HG03097 (cell line): ENCODE measurements at regions not wholly inside any gene's neighbourhood (a gene's known extent, or its start where the extent isn't known, plus 50 kb on each side); places are given as distances from the start of the nearest gene placed in this dataset.

Experiments used
- ATAC-seq: cut with Tn5 transposase; IDR thresholded peaks from one replicate; pipeline ENCODE4 v1.9.1; 2021; ENCODE audit not compliant: unreplicated experiment, low FRiP score

DNA sequence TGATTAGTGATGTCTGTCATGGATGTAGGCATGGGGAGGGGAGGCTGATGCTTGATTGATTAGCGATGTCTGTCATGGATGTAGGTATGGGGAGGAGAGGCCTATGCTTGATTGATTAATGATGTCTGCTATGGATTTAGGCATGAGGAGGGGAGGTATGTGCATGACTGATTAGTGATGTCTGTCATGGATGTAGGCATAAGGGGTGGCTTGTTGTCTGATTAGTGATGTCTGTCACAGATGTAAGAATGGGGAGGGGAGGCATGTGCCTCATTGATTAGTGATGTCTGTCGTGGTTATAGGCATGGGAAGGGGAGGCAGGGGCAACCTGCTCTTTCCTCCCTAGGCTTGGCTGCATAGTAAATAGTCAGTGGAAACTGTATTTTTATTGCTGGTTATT is 409.4 kb downstream of the HAPSTR1 start:
- ATAC-seq: no peak

DNA sequence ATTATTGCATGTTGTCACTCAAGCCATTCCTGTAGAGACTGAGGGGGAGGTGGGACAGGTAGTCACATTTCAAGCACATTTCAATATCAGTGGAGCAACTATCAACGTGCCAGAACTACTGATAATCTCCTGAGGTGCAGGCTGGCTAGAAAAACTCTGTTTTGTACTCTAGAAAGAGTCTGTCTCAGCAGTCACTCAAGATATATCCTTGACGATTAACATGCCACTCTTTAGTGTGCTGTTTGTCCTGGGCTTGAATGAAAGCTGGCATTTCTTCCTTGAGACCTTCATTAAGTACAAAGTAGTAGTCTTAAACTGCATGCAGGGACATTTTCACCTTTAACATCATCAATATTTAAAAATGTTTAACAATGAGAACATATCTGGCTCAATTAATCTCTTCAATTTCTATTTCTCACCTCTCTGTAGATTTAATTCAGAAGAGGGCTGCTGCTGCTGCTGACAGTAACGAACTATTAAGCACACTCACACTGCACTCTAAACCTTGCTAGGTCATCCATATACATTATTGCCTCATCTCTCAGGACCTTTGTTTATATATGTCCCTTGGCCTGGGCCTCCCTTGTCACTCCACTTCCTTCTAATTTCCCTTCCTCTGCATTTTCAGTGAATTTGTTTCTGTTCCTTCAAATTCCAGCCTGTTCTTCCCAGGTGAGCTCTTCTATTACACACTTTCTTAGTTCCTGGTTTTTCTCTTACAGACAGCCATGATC is 412.0 kb downstream of the HAPSTR1 start:
- ATAC-seq: no peak

DNA sequence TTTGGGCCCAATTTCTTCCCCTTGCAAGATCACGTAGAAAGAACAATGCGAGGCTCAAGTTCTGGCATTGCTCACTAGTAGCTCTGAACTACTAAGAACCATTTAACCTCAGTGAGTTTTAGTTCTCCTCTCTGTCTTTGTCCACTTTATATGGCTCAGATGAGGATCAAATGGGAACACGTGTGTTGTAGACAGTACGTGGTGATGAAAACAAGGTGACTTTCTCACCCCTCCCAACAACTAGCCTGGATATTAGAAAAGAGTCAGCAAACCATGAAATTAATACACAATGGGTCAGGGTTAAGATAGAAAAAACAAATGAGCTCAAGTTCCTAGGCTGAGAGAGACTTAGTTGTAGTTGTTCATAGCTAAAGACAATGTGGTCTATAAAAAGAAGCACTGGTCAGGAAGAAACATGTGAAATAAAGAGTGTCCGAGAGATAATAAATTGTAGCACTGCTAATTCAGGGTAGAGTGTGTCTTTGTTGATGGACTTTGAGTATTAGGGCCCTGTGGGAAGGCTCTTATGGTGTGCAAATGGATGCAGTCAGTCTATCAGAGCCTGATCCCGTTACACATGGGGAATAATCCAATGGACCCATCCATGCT is 417.0 kb downstream of the HAPSTR1 start:
- no peak for ATAC-seq

DNA sequence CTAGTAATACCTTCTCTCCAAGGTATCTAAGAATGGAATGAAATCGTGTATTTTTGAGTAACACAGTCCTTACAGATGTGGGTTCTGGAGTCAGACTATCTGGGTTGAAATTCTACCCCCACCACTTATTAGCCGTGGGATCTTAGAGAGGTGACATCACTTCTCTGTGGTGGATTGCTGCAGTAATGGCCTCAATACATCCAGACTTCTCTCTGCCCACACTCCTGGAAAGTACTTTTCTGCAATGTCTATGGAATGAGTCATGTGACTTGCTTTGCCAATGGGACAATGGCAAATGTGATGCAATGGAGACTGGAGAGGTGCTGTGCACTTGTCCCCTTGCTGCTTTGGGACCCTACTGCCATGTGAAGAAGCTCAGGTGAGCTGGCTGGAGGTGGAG is 418.2 kb downstream of the HAPSTR1 start:
- no peak for ATAC-seq

DNA sequence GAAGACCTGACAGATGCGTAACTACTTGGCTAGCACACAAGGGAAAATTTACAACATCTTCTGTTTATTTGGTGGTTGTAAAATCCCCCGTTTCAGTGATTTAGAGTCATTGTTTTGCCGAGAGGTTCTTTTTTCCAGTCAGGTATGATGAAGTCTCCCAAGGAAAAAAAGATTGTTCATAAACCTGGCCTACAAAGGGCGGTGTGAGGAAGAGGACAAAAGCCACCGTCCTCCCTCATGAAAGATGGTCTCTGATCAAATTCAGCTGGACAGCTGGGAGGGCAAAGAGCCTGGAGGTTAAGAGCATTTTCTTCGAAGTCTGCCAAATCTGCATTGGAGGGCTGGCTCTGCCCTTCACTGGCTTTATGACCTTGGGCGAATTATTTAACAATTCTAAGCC is 419.9 kb downstream of the HAPSTR1 start:
- ATAC-seq: no peak

DNA sequence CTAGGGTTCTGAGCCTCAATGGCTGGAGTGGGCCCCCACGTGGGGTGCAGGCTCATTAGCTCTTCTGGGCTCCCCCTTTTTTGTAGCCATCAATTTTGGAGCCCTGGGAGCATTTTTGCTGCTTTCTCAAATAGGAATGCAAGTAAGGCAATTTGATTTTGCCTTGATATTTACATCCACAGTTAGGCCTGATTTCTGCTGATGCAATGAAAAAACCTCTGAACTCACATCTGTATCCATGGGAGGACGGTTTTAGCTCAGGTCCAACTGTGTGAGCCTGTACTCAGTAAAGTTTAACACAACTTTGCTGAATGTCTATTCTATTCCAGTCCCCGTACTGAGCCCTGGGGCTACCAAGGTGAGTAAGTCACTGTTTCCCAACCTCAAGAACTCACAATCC is 425.0 kb downstream of the HAPSTR1 start:
- ATAC-seq: no peak

DNA sequence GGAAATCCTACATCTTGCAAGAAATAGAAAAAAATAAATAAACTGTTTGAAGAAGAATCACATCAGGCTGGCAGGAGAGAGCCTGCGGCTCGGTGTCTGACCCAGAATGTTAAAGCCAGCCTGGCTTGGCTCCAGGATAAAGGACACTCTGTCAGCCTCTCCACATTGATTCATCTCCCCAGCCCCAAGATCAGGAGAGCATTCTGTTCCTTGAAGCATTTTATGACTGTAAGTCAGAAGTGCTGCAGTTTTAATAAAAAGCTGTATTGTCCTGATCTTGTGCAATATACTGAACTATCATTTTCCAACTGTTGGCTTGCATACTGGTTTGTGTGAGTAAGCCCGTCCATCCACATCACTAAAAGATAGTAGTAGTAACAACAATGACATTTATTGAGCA is 426.6 kb downstream of the HAPSTR1 start:
- no peak for ATAC-seq

DNA sequence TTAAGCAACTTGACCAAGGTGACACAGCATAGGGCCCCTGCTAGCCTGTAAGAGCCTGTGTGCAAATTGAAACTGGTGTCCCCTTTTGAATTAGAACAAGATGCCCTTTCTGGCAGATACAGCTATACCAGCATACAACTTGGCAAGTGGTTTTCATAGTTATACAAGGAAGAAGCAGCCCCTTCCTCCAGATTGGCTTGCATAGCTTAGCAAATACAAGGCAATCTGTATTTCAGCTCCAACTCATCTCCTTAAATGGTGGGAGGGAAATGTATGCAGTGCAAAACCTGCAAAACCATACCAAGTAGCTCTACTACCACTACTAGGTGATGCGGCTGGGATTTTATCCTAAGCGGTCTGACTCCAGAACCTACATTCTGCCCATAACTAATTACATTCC is 427.1 kb downstream of the HAPSTR1 start:
- ATAC-seq: no peak

DNA sequence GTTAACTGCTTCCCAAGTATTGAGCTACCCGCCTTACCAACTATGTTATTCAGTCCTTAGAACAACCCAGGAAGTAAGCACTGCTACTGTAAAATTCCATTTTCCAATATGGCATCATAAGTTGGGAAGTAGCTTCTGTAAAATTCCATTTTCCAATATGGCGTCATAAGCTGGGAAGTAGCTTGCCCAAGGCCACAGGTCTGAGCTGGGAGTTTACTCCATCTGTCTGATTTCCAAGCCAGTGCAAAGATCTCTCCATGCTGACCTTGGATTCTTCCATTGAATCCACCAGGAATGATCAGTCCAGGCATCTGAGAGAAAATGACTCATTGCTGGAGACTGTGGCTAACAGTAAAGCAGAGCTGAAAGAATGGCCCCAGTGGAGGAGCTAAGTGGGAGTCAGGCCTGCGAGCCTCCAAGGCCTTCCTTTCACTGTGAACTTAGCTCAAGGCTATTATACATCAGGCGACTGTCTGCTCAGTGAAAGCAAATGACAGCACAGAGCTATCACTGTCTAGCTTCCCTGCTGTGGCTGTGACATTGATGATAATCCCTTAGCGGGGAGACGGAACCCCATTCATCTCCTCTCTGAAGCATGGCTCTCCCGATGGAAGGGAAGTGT is 430.4 kb downstream of the HAPSTR1 start:
- ATAC-seq: no peak

DNA sequence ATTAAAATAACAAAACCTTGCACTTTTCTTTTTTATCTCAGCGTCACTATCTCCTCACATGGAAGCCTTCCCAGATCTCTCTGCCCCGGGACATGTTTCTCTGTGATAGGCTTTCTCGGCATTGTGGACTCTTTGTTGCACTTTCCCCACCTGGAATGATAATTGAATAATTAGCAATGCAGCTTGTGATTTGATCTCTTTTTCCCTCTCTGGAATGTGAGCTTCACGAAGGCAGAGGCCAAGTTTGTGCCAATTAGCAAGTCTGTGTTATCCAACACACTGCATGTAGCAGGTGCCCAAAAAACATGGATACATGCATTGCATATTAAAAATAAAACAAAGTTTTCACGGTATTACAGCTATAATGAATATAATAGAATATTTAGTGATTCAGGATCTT is 431.2 kb downstream of the HAPSTR1 start:
- ATAC-seq: no peak

DNA sequence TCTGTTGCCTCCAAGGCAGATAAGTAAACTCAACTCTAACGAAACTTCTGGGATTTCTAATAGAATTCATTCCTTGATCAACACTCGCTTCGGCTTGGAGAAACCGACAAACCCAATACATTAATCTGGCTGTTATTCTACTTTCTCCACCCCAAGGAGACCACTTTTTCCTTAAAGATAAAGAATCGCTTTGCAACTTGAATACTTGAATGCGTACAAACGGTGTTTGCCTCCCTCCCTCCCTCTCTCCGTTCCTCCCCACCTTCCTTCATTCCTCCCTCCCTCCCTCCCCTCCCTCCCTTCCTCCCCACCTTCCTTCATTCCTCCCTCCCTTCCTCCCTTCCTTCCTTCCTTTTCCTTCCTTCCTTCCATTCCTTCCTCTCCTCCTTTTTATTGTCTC is 432.6 kb downstream of the HAPSTR1 start:
- ATAC-seq: no peak

DNA sequence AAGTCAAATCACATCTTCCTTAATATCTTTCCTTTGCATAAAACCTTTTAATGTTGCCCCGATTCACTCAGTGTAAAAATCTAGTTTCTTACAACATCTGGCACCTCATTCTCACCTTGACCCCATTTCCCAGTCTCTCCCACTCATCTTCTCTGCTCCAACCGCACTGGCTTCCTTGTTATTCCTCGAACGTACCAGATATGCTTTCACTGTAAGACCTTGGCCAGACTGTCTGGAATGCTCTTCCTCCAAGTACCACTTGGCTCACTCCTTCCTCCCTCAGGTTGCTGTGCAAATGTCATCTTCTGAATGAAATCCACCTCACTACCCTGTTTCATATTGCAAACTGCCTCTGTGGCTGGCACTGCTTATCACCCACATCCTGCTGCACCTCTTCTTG is 433.6 kb downstream of the HAPSTR1 start:
- ATAC-seq: no peak

DNA sequence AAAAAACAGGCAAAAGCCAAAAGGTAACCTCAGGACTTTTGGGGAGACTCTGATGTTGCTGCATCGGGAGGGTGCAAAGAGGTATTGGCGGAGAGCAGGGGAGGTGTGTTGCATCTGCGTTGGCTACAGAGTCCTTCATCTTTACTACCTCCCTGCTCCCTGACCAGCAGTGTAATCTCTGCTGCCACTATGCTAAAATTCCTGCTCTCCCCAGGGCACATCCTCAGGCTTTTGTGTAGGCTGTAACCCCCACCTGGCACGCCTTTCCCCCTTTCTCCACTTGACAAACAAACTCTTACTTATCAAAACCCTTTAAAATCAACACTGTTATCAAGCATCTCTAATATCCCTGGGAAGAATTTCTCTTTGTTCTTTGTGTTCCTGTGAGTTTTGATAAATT is 435.3 kb downstream of the HAPSTR1 start:
- ATAC-seq: no peak

DNA sequence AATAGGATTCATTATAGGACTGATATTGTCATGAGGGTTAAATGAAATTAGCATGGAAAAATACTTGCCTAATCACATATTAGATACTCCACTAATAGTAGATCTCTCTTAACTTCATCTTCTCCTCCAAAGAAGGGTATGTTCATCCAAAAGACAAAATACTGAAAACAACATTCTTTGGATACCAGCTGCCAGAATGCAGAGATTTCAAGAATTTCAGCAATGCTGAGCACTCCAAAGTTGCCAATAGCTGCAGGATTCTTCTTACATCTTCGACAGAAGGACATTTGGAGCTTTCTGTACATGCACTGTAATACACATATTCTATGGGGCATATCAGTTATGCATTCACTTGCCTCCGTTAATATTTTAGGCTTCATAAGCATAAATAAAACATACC is 436.5 kb downstream of the HAPSTR1 start:
- no peak for ATAC-seq

DNA sequence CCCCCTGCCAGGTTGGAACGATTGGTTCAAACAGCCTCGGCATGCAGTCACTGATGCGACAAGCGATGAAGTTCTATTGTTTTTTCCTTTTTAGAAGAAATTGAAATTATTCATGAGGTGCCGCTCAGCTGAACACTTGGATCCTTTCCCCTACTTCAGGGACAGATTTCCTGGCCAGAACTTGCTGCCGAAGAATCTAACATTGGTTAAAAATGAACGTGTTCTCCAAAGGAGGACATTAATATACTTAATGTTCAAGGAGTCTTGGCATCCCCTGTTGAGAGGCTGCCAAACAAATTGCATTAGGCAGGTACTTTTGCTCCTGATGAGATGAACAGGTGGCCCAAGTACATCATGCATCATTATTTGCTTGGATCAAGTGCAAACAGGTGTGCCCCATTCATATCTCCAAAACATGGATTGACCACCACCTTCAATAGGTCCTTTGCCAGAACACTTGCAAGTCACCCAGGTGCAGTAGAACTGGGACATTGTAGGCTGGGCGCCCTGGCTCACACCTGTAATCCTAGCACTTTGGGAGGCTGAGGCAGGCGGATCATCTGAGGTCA is 437.2 kb downstream of the HAPSTR1 start:
- ATAC-seq: no peak

DNA sequence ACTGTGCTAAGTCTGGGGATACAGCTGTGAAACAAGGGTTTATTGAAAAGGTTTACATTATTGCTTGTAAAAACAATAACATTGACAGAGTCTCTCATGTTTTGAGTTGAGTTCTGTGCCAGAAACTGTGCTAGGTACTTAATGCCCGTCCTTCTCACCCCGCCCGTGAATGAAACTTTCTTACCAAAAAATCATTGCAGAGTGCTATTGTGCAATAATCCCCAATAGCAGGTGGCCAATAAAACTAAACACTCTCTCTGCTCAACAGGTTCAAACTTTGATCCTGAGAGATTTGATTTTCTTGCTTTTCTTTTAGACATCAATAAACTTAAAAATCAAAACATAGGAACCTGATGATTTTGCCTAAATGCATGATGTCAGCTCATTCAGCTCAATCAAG is 441.6 kb downstream of the HAPSTR1 start:
- ATAC-seq: no peak

DNA sequence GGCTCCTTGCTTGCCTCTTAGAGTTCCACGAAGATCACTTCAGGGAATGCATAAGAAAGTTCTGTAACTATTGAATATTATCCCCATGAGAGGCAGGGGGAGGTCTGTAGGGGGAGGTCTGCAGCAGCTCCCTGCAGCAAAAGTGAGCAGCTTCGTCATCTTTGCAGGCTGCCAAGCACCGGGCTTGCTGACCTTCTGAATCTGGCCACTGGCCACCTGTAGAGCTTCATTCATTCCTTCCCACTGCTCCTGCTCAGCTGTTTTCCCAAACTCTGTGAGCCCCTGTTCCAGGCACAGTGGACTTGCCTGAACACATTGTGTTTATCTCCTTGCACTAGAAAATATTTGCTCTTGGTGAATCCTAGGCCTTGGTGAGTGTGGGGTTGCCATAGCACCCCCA is 443.3 kb downstream of the HAPSTR1 start:
- ATAC-seq: no peak

DNA sequence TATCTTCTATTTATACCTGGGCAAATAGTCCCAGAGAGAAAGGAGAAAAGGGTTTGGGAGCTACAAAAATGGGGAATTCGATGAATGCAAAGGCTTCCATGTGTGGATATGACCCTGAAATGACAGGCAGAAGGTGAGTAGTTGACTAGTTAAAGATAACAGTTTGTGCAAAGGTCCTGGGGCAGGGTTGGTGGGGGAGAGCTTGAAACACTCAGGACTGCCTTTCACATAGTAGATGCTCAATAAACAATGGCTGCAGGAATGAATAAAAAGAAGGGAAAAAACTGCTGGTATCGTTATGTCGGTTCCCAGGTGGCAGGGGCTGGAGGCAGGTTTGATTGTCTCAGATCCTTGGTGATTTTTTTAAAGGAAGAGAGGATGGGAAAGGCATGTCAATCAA is 445.5 kb downstream of the HAPSTR1 start:
- ATAC-seq: no peak

DNA sequence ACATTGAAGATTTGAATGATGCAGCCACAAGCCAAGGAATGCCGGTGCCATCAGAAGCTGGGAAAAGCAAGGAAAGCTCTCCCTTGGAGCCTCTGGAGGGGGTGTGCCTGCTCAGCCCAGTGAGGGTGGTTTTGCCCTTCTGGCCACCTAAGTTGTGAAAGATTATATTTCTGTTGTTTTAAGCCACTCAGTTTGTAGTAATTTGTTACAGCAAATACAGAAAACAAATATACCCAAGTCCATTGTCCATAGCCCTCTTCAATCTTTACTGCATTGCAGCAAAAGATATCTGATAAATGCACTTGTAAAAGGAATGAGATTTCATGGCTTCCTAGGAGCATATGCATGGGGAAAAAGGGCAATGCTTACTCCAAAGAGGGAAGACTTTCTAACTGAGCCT is 447.9 kb downstream of the HAPSTR1 start:
- ATAC-seq: no peak

DNA sequence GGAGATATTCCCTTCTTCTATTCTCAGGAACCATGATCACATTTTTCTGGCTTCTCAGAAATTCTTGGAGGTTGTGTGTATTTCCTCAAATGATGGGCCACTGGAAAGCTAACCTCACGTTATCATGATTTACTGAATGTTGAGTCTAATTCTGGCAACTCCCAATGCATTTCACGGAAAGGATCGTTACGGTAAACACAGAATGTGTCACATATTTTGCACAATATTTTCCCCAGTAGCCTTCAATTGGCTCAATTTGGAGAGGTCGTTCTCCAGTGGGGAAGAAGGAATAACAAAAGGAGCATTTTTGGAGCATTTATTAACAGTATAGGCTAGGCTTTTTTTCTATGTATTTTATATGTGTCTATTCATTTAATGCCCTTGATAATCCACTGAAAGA is 450.3 kb downstream of the HAPSTR1 start:
- ATAC-seq: no peak

DNA sequence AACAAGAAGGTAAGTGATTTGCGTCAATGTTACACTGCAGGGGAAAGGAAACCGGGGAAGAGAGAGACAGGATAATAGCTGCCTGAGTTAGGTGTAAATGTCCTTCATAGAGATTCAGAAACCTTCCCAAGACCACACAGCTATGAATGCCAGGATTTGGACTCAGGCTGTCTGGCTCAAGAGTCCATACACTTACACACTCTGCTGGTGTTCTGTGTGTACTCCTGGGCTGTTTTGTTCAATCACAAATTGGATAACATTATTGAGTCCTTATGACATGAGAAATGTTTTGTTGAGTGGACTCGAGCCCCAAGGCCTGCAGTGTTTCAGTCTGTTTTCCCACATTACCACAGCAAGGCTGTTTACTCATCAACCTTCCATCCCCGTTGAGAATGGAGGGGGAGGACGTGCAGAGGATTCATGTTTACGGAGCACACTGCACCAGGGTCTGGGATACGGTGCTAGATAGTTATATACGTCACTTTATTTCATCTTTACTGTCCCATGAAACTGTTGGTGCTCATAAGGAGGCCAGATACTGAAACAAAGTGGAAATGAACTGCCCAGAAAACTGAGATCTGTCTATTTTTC is 450.8 kb downstream of the HAPSTR1 start:
- no peak for ATAC-seq
